Amniotic epithelial cell (primary cell): ENCODE measurements at regions not wholly inside any gene's neighbourhood (a gene's known extent, or its start where the extent isn't known, plus 50 kb on each side); places are given as distances from the start of the nearest gene placed in this dataset.

ENCODE experiments used
- DNase-seq: peaks from one replicate; pipeline ENCODE4 v3.0.0-alpha.2; 2010; ENCODE audit warnings: low read depth

DNA sequence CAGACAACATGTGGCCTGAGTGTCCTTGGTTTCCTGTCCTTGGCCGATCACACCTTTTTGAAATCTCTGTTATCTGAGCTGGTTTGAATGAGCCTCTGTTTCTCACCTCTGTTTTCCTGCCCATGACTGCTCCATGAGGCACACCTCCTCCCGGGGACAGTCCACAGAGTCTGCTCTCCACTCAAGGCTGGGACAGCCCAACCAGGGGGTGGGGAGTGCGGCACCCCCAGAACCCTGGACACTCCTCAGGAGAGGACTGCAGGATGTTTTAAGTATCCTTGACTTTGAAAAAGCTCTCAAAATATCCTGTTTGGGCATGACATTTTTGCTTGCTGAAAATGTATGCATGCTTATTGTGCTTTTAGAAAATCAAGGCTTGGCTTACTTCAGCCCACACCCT, 333.0 kb upstream of the N4BP1 start:
- no peak for DNase-seq

DNA sequence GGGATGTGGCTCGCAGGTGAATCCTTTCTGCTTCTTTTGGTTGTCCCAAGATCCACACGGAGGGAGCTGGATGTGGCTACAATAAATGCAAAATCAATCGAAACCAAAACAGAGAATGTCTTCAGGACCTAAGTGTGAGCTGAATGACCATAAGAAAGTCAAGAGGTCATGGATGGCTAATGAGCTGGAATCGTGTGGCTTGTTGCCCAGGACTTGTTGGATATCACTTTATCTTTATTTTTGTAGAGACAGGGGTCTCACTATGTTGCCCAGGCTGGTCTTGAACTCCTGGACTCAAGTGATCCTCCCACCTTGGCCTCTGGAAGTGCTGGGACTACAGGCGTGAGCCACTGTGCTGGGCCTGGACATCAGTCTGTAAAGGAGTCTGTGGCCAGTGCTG, 326.8 kb upstream of the N4BP1 start:
- DNase-seq = no peak

DNA sequence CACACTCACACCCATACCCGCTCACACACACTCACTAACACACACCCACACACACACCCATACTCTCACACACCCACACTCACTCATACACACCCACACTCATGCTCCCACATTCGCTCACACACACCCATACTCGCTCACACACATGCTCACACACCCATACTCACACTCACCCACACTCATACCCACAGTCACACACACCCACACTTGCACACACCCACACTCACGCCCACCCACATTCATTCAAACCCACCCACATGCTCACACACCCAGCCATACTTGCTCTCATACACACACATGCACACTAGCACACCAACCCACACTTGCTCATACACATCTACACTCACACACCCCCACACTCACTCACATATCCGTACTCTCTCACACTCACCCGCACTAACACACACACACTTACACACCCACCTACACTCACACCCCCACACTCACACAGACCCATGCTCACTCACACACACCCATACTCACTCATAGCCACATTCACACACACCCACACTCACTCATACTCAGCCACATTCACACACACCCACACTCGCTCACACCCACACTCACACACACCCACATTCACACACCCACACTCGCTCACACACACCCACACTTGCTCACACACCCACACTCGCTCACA, 322.4 kb upstream of the N4BP1 start:
- DNase-seq = no peak

DNA sequence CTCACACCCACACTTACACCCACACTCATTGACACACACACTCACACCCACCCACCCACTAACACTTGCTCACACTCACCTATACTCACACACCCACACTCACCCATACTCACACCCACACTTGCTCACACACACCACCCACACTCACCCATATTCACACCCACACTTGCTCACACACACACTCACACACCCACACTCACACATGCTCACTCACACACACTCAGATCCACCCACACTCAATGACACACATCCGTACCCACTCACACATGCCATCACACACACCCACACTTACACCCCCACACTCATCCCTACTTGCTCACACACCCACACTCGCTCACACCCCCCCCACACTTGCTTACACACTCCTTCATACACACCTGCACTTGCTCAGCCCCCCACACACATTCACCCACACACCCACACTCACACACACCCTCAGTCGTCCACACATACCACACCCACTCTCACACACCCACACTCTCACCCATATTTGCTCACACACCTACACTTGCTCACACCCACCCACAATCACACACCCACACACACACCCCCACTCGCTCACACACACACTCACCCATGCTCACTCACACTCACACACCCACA, 321.1 kb upstream of the N4BP1 start:
- no peak for DNase-seq

DNA sequence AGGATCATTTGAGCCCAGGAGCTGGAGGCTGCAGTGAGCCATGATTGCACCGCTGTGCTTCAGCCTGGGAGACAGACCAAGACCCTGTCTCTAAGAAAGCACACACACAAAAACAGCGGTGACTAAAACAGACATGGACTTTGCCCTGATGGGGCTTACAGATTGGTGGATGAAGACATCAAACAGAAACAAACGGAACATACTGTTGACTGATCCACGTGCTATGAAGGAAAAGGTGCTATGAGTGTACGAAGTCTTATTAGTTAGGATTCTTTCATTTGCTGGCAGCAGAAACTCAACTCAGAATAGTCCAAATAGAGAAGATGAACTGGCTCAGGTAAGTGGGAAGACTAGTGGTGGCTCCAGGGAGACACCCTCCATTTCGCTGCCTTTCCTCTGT, 309.8 kb upstream of the N4BP1 start:
- no peak for DNase-seq

DNA sequence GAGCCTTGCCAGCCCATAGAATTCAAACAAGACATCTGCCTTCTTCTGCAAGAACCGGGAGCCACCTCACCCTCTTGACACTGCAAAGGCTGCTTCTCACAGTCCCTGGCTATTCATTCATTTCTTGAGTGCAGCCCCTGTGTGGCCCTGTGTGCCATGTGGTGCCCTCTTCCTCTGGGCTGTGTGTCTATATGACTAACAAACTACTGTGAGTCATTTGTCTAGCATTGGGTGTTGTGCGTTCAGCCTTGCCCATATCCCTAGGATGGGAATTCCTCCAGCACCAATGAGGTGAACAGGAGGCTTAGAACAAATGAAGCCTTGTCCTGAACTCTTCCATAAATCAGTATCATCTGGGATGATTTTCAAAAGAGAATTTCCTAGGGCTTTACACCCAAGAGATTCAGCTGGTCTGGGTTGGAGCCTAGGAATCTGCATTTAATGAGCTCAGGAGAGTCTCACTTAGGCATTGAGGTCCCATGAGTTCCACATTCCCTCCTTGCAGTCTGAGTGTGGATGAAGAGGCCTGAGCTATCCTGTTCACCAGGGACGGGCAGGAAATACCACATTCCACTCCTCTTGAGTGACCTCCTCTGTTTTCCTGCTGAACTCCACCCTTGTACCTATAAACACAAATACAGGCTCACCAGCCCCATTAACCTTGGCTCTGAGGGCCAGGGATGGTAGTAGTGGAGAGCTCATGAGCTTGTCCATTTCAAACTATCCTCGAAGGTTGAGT, 308.7 kb upstream of the N4BP1 start:
- no peak for DNase-seq

DNA sequence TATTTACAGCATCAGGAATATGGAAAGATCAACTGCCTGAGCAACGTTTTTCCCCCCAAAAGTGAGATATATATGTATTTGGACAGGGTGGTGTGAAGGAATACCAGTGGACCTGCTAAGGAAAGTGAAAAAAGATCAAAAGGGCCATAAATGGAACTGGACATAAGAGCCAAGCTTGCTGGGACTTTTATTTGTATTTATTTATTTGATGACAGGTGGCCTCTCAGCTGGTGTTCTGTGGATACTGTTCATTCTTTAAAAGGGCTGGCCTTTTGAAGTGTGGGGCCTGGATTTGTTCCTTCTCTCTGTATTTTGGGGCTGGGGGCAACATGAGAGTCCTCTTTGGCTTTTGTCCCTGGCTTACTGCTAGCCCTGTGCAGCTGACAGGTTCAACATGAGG, 306.6 kb upstream of the N4BP1 start:
- no peak for DNase-seq

DNA sequence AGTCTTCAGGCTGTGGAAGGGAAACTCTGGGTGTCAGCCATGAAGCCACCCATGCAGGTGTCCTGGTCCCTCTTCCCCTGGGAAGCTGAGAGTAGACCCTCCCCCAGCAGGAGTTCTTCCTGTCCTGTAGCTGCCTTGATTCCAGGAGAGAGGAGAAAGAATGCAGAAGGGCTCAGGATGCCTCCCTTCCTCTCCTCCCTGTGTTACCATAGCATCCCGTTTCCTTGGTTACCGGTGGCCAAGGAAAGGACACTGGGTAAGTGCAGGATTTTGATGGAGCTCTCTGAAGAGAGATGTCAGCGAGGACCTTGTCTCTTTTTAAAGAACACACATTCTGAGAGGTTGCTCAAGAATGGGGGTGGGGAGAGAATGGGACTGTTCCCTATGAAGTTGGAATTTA, 304.1 kb upstream of the N4BP1 start:
- DNase-seq = no peak

DNA sequence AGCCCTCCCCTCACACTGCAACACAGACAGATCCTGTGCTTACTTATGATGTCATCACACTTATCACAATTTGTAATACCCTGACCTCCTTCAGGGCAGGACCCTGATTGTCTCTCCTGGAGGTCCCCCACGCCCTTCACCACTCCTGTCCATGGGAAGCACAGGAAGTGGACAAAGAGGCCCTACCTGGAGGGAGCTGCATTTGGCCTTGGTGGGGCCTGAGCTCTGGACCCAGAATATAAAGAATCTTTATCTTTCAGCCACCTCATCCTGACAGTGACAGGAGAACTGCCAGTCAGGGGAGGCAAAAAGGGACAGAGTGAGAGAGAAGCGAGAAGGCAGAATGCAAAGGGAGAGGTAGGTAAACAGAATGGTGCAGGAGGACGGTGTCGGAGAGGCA, 303.4 kb upstream of the N4BP1 start:
- DNase-seq = no peak

DNA sequence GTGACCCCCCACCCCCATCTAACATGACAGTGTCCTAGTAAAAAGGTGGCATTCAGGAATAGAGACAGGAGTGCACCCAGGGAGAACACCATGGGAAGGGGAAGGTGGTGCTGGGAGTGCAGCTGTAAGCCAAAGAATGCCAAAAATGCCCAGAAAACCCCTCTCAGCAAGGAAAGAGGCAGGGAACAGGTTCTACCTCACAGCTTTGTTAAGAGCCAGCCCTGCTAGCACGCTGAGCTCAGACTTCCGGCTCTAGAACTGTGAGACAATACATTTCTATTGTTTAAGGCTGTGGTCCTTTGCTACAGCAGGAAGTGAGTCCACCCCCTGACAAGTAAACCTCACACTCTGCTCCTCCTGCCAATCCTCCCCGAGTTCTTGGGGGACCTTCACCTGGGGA, 302.4 kb upstream of the N4BP1 start:
- no peak for DNase-seq

DNA sequence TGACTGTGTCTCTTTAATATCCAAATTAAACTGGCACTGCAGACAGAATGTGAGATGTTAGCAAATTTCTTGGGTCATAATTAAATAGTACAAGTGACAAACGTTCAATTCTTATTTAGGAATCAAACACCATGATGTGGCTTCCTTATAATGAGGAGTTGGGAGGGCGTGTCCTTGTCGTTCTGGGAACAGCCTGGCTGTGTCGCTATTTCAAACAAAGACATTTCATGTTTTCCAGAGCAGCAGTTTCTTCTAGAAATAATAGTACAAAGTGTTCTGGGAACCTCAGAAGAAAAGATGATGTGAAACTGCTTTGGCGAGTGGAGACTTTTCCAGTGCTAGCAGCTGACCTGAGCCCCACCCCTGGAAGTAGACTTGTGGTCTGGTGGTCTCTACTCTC, 301.7 kb upstream of the N4BP1 start:
- DNase-seq = no peak

DNA sequence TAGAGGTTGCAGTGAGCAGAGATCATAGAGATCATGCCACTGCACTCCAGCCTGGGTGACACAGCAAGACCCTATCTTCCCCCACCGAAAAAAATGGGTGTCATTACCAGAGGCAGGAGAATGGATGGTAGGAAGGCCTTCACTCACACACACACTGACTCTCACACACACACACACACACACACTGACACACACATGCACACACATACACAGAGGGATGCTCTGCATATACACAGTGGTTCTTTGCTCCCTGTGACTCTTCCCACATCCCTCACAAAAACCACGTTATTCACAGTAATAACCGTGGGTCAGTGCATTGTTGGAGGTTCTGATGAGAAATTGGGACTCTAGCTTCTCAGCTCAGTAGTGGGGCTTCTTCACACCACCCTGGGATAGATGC, 300.2 kb upstream of the N4BP1 start:
- no peak for DNase-seq

DNA sequence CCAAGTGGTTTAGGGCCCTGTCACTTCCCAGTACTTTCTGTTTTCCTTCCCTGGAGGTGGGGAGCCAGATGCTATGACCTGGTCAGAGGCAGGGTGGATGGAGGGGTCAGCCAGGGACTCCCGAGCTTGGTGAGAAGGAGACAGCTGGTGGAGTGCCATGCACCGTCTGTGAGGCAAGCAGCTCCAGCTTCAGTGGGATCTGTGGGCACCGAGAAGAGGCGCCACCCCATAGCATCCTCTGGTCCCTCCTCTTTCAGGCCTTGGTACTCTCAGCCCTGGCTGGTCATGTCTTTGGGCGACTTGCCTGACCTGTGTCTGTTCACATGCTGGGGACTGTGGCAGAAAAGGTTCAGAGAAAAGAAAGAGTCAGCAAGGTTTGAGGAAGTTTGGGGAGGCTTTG, 299.3 kb upstream of the N4BP1 start:
- DNase-seq = no peak

DNA sequence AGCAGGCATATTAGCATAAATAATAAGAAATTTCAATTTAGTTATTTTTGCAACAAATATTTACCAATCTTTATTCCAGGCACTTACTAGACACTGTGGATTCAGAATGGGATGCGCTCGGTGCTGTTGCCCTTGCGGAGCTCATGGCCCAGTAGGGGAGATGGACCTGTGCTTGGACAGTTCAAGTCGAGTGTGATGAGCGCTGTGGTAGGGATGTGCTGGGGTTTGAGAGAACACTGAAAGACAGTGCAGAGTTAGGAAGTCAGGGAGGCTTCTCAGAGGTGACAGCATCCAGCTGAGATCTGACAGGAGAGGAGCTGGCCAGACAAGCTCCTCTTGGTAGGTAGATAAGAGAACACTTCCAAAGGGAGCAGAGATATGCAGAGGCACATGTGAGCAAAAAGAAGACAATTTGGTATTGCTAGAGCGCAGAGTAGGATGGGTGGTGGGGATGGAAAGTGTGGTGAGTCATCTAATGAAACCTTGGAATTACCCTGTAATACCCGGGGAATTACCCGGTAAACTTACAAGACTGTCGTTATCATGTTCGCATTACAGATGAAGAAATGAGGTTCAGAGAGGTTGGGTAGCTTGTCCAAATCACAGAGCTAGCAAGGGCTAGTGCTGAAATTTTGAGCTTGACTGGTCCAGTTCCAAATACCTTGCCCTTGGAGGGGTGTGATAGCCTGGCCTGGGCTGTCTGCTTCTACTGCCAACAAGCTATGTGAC, 298.1 kb upstream of the N4BP1 start:
- no peak for DNase-seq

DNA sequence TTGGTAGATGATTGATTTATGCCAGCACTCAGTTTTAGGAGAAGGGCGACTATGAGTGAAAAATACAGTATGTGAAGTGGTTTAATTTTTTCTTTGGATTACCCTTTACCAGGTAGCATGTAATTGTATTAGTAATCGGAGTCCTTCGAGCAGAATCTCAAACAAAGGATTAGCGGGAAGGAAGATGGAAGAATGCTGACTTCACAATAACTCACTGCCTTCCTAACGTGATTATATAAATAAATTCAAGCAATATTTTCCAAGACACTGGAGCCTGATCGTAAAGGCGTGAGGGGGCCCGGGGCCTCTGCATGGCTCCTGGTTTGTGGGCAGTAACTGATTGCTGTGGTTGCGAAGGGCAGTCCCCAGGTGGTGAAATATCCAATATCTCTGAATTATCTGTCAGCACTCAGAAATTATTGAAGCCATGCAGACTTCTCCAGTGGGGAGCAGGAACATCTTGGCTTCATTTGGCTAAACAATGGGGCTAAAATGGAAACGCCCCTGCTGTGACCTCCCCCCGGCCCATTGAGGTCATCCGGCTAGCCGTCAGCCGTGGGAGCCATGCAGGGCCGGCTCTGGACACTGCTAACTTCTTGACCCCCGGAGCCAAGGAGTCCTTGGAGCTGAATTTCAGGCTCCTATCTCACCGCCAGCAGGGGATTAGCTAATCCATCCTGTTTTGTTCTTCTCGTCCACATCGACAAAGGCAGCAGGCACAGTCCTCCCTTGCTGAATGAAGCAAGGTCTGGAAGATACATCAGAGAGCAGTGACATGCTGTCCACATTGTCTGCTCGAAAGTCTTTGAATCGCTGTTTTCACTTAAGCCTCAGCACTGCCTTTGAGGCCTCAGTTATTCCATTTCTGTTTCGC, 295.9 kb upstream of the N4BP1 start:
- DNase-seq = no peak

DNA sequence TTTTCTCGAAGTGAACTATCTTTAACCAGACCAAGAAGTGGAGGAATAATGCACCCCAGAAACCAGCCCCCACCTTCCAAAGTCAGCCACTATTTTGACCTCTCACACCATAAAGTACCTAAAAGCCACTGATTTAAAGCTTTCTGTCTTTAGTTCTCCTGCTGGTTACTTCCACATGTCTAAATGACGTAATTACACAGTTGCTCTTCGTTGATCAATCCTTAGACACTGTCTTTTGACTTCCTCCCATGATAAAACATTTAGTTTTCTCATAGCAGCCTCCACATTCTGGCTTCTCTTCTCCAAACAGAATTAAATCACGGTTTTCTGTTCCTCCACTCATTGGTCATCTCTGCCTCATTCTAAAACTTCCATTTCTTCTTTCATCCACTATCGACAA, 294.4 kb upstream of the N4BP1 start:
- DNase-seq = no peak

DNA sequence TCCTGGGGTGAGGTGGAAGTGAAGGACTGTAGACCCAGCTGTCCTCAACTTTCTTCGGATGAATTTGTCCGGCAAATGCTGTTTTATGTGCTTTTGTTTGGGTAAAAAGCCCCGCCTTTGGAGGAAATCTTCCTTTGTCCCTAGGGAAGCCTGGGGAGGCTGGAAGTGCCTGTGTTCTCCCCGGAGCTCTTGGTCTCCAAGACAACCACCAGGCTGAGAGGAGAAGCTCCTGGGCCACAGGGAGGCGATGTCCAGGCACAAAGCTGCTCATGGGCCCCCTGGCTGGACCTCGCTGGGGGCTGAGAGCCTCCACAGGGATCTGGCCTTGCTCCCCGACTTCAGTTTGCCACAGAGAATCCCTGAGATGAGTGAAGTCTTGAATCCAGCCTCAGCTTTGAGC, 293.1 kb upstream of the N4BP1 start:
- no peak for DNase-seq

DNA sequence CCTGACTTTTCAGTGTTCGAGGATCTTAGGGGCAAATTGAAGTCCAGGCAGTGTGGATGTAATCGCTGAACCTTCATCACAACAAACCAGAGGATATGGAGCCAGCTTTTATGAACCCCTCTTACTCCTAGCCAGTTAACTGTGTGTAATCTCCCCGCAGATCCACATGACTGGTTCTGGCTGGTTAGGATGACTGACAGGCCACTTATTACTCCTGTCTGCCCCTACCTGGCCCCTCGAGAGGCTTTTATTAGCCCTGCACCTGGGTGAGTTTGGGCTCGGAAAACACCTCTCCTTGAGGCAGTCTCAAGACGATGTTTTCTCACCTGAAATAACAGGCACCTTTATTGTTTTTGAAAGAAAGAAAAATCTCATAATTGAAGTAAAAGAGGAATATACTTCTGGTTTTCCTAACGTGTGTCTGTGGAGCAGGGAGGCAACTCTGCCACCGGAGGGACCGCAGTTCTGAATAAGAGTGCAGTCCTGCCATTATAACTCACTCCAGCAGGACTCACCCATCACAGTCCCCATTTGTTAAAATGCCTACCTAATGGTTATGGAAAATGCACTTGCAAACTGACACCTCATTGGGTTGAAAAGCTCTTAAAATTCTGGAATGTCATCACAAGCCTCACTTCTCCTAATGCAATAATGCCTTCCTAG, 291.9 kb upstream of the N4BP1 start:
- DNase-seq = no peak

DNA sequence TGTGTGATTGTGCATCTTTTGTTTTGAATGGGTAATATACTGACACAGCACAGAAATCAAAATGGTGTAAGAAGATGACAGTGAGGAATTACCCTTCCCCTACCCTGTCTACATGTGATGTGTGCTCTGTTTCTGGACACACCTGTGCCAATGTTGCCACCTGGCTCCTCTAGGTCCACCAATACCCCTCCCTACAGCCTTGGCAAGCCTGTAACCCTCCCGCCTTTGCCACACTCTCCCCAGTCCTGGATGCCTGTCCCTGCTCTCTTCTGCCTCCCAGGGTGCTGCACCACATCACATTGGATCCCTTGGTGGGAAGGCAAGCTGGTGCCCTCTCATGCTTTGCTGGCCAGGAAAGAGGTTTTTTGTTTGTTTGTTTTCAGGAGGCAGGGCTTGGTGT, 289.5 kb upstream of the N4BP1 start:
- no peak for DNase-seq

DNA sequence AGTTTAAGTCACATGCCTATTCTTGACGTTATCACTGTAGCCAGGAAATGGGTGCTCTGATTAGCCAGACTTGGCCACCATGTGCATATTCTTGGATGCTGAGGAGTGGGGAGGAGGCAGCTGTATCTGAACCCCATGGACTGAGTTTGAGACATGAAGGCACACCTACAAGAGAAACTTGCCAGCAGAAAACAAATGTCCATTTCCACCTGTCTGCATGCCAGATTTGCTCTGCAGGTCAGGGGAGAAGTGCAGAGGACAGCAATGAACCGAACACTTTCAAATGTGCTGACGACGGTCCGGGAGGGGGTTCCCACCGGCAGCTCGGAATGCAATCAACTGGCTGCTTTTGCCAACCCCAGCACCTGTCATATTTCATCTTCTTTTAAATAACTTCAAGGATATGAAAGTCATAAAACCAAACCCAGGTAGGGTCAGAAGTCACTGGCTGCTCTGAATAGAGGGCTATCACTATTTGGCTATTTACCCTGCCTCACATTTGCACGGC, 287.8 kb upstream of the N4BP1 start:
- DNase-seq = no peak

DNA sequence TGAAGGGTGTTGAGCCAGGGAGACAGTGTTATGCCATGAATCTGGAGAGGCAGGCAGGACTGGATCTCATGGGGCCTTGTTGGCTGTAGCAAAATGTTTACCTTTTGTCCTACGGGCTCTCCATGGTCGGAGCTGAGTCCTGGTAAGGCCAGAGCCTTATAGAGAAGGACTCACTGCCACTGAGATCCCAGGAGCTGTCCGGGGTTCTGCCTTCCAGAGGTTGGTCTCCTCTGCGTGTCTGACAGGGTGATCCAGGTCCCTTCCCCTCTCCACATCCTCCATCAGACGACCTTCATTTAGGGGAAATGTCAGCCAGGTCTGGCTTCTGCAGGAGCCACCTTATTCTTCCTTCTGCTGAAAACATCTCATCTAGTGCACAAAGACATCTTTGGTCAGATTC, 285.2 kb upstream of the N4BP1 start:
- DNase-seq = no peak
